Pons (tissue), 1 donor: ENCODE measurements at regions not wholly inside any gene's neighbourhood (a gene's known extent, or its start where the extent isn't known, plus 50 kb on each side); places are given as distances from the start of the nearest gene placed in this dataset.
"Not testable (repeated sequence)": the region's sequence is repeated elsewhere in the genome, so short reads cannot be mapped to it uniquely, and the experiment has no call there.

Experiments
- DNase-seq: peaks from one replicate; pipeline ENCODE4 v3.0.0-alpha.2; 2016; ENCODE audit warnings: low spot score

DNA sequence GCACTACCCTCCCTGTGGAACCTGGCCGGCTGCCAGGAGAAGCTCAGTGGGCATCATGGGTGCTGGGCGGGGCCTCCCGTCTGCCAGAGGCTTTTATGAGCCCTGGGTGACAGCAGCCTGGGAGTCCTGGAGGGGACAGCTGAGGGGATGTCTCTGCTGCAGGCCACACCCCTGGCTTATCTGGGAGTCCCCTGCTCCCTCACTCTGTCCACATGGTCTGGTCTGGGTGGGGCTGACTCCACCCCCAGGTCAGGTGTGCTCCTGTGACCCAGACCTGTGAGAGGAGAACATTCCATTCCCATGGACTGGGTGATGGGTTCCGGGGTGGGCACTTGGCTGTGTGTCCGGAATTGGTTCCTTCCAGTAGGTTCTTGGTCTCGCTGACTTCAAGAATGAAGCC lies 369.3 kb upstream of the SFSWAP start:
- DNase-seq, result not testable (repeated sequence)

- DNase-seq, result not testable (repeated sequence)
Measured at GRCh38 chr12:131343436-131343835, 367.5 kb upstream of the SFSWAP start.

DNA sequence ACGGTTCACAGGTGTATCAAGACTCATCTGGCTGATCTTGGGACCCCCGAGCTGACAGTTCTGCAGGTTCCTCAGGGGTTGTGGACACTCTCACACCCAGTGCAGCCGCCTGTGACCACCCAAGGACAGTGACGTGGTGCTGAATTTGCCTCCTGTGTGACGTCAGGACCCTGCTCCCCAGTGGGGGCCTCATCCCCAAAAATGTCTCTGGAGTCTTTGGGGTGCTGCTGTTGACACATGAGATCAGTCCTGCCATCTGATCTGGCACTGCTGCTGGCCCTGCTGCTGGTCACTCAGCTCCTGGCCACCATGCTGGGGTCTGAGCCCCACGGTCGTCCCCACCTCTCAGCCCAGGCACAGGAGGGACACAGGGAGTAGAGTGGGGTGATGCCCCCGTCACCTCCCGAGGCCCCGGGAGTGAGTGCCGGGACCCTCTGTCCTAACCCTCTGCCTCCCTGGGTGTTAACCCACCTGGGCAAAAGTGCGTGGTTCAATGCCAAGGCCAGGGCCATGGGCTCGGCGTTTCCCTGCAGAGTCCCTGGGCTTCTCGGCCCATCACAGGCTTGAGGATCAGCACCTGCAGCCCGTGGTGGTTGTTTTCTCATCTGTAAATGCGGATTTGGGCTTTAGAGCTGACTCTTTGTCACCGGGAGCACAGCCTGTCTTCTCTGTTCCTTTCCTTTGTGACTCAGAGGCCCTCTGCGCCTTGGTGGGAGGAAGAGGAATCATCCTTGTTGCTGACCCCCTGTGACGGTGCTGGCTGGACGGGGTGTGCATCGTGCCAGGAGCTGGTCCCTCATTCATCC lies 366.0 kb upstream of the SFSWAP start:
- DNase-seq, result not testable (repeated sequence)

DNA sequence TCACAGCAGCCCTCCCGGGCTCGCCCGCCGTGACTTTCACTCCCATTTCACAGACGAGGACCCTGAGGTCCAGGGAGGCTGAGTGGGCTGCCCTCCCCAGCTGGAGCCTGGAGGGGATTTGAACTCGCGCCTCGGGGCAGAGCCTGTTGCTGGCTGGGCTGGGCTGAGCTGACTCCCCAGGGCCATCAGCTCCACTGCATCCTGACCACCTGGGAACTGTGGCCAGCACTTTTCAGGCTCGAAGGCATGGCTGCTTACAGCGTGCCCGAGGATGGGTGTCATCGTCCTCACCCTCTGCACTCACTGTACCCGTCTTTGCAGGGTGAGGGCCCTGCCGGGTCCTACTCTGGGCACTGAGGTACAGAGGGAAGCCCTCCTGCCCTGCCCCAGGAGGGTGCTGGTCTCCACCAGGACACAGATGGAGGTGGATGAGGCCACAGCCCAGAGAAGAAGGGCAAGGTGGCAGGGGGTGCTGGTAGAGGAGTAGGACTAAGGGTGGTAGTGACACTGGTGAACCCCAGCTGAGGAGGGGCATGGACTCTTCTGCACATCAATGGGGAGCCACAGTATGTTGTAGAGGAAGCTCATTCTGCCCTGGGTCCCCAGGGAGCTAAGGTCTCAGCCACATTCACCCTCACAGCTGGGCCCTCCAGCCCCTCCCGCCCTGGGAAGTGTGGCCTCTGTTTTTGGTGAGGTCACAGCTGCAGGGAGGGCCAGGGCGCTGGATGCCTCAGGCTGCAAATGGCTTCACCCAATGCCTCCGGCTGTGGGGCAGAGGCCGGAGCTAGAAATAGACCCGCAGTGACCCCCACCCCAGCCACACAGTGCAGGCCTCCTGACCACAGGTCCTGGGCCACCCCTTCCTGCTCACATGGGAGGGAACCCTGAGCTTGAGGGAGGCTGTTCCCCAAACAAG lies 365.1 kb upstream of the SFSWAP start:
- no peak for DNase-seq

DNA sequence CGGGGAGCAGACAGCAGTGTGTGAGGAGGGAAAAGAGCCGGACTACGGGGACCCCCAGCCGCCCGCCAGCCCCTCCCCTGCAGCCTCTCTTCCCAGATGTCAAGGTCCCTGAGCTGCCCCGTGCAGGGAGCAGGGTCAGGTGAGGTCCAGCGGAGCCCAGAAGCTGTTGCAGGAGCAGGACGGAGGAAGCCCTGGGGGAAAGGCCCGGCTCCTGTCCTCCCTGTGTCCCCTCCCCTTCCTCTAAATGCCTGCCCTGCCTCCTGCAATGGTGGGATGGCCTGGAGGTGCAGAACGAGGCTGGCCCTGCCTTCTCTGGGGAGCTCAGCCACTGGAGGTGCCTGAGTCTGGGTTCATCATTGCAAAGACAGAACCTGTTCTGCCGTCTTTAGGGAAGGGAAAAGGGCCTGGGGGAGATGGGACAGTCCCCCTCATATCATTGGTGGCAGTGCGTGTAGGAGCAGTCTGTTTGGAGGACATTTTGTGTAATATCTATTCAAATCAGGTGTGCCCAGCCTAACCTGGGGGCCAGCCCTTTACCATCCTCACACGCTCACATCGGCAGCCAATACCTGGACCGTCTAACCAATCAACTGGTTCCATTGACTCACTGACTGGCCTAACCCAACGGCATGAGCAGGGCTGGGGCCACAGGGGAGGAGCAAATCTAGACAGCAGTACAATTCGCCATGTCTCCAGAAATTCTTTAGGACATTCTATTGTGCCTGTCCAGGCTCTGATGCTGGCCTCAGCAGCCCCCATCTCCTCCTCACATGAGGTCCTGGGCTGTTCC lies 364.1 kb upstream of the SFSWAP start:
- no peak for DNase-seq

GRCh38 chr12:131347345-131347714 lies 363.6 kb upstream of the SFSWAP start:
- DNase-seq, result no peak

- DNase-seq, result no peak
Measured at GRCh38 chr12:131347732-131348131, 363.2 kb upstream of the SFSWAP start.

GRCh38 chr12:131348231-131348630 lies 362.7 kb upstream of the SFSWAP start:
- DNase-seq, result no peak

GRCh38 chr12:131348646-131349045 lies 362.2 kb upstream of the SFSWAP start:
- peak; percentile 20 for DNase-seq

DNA sequence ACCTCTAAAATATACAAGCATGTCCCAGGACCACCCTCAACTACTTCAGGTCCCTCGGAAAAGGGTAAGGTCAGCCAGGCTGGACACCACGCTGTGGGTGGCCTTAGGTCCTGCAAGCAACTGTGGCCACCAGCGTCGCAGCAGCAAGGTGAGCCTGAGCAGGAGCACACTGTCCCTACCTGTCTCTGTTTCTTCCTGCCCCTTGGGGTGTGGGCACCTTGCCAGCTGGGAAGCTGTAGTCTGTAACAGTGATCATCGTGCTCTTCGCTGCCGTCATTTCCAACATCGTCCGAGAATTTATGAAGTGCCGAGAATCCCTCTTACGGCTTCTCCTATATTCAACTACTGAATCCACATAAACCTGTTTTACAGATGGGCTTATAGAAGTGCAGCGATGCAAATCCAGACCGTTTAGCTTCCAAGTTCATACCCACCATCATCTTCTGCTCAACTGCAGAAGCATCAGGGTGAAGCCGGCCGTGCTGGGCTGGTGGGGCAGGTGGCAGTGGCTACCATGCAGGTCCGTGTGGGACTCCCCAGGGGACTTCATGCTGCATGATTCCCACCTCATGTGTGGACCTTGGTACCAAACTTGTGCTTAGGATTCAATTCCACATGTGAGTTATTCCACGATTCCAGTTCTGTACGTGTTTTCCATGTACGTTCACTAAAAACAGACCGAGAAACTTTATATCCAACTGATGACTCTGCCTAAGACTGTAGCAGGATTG lies 361.3 kb upstream of the SFSWAP start:
- DNase-seq, result no peak

- DNase-seq, result no peak
Measured at GRCh38 chr12:131350943-131351318, 360.0 kb upstream of the SFSWAP start.

DNA sequence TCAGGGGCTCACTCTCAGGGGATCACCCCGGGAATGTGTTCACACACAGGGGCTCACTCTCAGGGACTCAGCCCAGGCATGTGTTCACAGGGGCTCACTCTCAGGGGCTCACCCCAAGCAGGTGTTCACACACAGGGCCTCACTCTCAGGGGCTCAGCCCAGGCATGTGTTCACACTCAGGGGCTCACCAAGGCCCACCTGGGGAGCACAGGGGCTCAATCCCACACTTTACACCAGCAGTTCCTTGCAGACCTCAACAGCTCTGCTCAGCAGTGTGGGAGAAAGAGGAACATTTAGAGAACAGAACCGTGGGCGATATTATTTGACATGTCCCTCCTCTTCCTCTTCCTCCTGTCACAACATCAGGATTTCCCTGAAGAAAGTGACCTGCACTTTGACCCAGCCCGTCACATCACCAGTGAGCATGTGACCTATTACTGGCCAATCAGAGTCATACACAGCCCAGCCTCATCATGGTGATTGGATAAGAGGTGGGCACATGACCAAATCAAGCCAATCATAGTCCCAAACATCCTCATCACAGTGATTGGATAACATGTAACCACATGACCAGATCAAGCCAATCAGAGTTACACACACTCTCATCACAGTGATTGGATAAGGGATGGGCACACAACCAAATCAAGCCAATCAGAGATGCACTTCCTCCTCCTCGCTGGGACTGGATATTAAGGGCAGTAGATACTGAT lies 359.4 kb upstream of the SFSWAP start:
- DNase-seq, result no peak

DNA sequence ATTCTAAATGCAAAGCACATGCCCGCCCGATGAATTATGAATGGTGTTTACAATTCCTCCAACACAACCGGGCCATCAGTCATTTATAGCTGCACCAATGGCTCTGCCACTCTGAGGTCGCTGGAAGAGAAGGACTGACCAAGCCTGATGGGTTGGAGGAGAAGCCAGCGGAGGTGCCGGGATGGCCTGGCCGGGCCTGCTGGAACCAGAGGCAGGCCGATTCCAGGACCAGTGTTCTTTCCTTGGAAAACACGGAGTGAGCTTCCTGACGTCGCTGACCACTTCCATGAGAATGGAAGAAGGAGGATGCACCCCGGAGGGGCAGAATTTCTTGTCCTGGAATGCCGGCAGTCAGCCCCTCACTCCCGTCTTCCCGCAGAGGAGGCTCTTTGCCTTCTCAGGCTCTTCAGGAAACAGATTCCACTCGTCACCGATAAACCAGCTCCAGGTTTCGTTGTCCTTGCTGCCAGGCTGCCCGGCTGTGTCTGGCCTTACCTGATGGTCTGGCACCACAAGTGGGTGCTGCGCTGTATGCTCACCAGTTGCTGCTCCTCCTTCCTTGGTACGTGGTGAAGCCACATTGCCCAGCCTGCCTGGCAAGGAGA lies 358.5 kb upstream of the SFSWAP start:
- DNase-seq, result no peak

DNA sequence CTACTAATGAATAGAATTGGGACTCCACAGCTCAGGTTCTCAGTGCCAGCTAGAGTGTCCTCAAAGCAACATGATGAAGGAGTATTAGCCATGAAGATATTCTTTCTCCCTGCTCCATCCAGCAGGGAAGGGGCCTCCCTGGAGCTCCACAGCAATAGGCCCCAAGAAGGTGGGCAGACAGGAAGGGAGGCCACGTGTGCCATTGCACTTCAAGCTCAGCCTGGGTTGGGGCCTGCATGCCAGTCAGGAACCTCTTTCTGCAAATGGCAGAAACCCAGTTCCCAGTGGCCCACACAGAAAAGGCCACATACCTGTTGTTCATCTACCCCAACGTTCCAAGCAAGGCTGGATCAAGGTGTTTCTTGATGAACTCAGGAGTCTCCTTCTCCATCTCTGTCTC lies 357.5 kb upstream of the SFSWAP start:
- DNase-seq, result no peak

GRCh38 chr12:131353826-131354225 lies 357.1 kb upstream of the SFSWAP start:
- no peak for DNase-seq

GRCh38 chr12:131355361-131356245 lies 355.3 kb upstream of the SFSWAP start:
- DNase-seq, result no peak

- DNase-seq, result no peak
Measured at GRCh38 chr12:131356485-131357184, 354.3 kb upstream of the SFSWAP start.

GRCh38 chr12:131357185-131357747 lies 353.6 kb upstream of the SFSWAP start:
- DNase-seq, result no peak

- no peak for DNase-seq
Measured at GRCh38 chr12:131357920-131358319, 353.0 kb upstream of the SFSWAP start.
